ENCODE measurements at regions not wholly inside any gene's neighbourhood (a gene's known extent, or its start where the extent isn't known, plus 50 kb on each side); places are given as distances from the start of the nearest gene placed in this dataset.

- TF ChIP-seq EMX1 (CRISPR knock-in tag; IDR thresholded peaks at IDR 0.05) (no peak), GABPB1 (CRISPR knock-in tag; IDR thresholded peaks at IDR 0.05) (no peak), ZNF121 (CRISPR knock-in tag; IDR thresholded peaks at IDR 0.05) (no peak)
These were observed 810.2 kb downstream of the UQCRFS1 start (continued) for GRCh38 chr19:28402701-28403290.

DNA sequence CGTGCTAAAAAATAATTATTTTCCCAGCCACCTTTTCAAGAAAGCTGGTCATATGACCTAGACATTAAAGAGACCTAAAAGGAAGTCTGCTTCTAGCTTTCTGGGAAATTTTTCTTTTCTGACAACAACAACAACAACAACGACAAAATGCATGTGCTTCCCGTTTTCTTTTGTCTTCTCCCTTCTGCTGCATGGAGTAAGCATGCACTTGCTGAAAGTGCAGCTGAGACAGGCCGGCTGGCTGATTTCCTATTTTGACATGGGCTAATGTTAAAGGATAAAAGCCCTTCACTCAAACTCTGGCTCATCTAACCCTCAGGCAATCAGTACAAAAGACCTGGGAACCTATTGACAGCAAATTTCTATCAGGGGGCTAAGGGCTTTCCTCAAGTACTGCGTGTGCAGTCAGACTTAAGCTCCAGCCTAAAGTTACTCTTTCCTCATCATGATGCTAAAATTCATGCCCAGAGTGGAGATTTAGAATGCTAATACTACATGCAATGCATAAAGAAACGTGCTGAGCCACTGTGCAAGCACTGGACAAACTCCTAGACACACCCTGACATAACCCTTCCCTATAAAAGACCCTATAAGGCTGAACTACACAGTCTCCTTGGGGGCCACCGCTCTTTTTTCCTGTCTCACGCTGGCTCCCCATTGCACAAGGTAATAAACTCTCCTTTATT, 811.1 kb downstream of the UQCRFS1 start:
- TF ChIP-seq NFYB (CRISPR knock-in tag; conservative IDR thresholded peaks at IDR 0.05; ENCODE audit: low read depth) (no peak), HMGXB4 (CRISPR knock-in tag; IDR thresholded peaks at IDR 0.05) (no peak), GTF2I (CRISPR knock-in tag; conservative IDR thresholded peaks at IDR 0.05) (no peak), CREM (CRISPR knock-in tag; IDR thresholded peaks at IDR 0.05) (no peak), IRF2 (CRISPR knock-in tag; IDR thresholded peaks at IDR 0.05; ENCODE audit: borderline replicate concordance, low read depth) (no peak), IRF1 (CRISPR knock-in tag; IDR thresholded peaks at IDR 0.05) (no peak), OVOL2 (CRISPR knock-in tag; IDR thresholded peaks at IDR 0.05; ENCODE audit: borderline replicate concordance) (no peak), GRHL2 (CRISPR knock-in tag; IDR thresholded peaks at IDR 0.05; ENCODE audit: insufficient replicate concordance, severe bottlenecking) (no peak), SP1 (CRISPR knock-in tag; conservative IDR thresholded peaks at IDR 0.05) (no peak), CBFB (CRISPR knock-in tag; IDR thresholded peaks at IDR 0.05; ENCODE audit: low read depth) (no peak)
- TF ChIP-seq, protein P1, sequence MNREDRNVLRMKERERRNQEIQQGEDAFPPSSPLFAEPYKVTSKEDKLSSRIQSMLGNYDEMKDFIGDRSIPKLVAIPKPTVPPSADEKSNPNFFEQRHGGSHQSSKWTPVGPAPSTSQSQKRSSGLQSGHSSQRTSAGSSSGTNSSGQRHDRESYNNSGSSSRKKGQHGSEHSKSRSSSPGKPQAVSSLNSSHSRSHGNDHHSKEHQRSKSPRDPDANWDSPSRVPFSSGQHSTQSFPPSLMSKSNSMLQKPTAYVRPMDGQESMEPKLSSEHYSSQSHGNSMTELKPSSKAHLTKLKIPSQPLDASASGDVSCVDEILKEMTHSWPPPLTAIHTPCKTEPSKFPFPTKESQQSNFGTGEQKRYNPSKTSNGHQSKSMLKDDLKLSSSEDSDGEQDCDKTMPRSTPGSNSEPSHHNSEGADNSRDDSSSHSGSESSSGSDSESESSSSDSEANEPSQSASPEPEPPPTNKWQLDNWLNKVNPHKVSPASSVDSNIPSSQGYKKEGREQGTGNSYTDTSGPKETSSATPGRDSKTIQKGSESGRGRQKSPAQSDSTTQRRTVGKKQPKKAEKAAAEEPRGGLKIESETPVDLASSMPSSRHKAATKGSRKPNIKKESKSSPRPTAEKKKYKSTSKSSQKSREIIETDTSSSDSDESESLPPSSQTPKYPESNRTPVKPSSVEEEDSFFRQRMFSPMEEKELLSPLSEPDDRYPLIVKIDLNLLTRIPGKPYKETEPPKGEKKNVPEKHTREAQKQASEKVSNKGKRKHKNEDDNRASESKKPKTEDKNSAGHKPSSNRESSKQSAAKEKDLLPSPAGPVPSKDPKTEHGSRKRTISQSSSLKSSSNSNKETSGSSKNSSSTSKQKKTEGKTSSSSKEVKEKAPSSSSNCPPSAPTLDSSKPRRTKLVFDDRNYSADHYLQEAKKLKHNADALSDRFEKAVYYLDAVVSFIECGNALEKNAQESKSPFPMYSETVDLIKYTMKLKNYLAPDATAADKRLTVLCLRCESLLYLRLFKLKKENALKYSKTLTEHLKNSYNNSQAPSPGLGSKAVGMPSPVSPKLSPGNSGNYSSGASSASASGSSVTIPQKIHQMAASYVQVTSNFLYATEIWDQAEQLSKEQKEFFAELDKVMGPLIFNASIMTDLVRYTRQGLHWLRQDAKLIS (CRISPR knock-in tag; IDR thresholded peaks at IDR 0.05; ENCODE audit: borderline replicate concordance): no peak
- Mint-ChIP-seq H3K4me1 (peaks cover 42% of the 10 kb centered on the region), H3K27me3 (ENCODE audit: low read depth) (no peaks in the 10 kb centered on the region), H3K4me3 (no peak overlapping the region), H3K27ac (no peak overlapping the region), H3K9me3 (peaks cover 9% of the 10 kb centered on the region), H3K36me3 (0 out of 2 replicates have a peak, but pooled peaks cover 3% of the 10 kb centered on the region)
- ChIA-PET POLR2A (interaction anchor here (1.0 kb wide), 1 partner anchor 19 kb away, joined by 3 read pairs; no protein-coding TSS in a partner anchor), CTCF (no interaction called here)
- ATAC-seq (no peak), DNase-seq (ENCODE audit: low spot score) (no peak)

DNA sequence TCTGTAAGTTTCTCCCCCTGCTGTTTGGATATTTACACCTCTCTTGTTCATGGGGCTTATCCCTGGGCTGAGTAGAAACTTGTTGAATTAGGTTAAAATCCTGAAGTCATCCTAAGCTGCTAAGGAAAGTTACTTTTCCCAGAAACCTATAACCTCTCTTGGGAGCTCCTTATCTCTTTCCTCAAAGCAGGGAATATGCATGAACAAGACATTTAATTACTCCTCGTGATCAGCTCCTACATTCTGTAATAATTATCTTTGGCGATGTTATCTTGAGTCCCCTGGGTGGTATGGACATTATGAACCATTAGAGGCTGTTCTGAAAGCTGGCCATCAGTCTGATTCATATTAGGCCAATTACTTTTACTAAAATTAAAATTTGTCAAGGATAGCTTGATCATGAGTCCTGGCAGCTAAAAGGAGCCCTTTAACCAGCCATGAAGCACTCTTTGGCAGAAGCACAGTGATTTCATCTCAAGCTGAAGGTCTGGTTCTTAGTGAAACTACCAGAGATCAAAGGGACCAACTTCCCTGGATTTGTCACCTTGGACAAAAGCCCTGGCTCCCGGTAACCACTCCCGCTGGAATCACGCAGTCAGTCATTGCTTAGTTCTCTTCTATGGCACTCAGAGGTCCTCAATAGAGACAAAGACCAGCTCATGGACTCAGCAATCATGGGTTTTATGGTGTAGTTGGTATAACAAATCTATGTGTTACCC, 811.8 kb downstream of the UQCRFS1 start:
- ATAC-seq: no peak
- no peaks in the 10 kb centered on the region for H3K27me3 Mint-ChIP-seq (ENCODE audit: low read depth)

More for the DNA sequence above, 811.8 kb downstream of the UQCRFS1 start:
- ChIA-PET CTCF (no interaction called here), POLR2A (interaction anchor here (1.0 kb wide), 1 partner anchor 19 kb away, joined by 3 read pairs; no protein-coding TSS in a partner anchor)
- peaks cover 9% of the 10 kb centered on the region for H3K9me3 Mint-ChIP-seq
- H3K4me1 Mint-ChIP-seq: peaks cover 49% of the 10 kb centered on the region
- no peak overlapping the region for H3K27ac Mint-ChIP-seq
- no peak overlapping the region for H3K4me3 Mint-ChIP-seq
- TF ChIP-seq CREB1 (CRISPR knock-in tag; IDR thresholded peaks at IDR 0.05): no peak
- no peak for TF ChIP-seq PREB (CRISPR knock-in tag; IDR thresholded peaks at IDR 0.05; ENCODE audit: borderline replicate concordance)
- no peak for TF ChIP-seq NFYB (CRISPR knock-in tag; conservative IDR thresholded peaks at IDR 0.05; ENCODE audit: low read depth)
- TF ChIP-seq, protein P2, sequence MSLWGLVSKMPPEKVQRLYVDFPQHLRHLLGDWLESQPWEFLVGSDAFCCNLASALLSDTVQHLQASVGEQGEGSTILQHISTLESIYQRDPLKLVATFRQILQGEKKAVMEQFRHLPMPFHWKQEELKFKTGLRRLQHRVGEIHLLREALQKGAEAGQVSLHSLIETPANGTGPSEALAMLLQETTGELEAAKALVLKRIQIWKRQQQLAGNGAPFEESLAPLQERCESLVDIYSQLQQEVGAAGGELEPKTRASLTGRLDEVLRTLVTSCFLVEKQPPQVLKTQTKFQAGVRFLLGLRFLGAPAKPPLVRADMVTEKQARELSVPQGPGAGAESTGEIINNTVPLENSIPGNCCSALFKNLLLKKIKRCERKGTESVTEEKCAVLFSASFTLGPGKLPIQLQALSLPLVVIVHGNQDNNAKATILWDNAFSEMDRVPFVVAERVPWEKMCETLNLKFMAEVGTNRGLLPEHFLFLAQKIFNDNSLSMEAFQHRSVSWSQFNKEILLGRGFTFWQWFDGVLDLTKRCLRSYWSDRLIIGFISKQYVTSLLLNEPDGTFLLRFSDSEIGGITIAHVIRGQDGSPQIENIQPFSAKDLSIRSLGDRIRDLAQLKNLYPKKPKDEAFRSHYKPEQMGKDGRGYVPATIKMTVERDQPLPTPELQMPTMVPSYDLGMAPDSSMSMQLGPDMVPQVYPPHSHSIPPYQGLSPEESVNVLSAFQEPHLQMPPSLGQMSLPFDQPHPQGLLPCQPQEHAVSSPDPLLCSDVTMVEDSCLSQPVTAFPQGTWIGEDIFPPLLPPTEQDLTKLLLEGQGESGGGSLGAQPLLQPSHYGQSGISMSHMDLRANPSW (CRISPR knock-in tag; conservative IDR thresholded peaks at IDR 0.05; ENCODE audit: low read depth): no peak
- H3K36me3 Mint-ChIP-seq: 0 out of 2 replicates have a peak, but pooled peaks cover 3% of the 10 kb centered on the region
- no peak for DNase-seq (ENCODE audit: low spot score)

Data from WTC11 (cell line).